Hippocampal formation (tissue), 2 donors: ENCODE measurements at regions not wholly inside any gene's neighbourhood (a gene's known extent, or its start where the extent isn't known, plus 50 kb on each side); places are given as distances from the start of the nearest gene placed in this dataset.

Experiments
- DNase-seq, 2 donors: peaks; one replicate each; lab custom pipeline; 2025; lab: John Stamatoyannopoulos, UW

GRCh38 chr1:38217316-38217715 lies 170.7 kb upstream of the POU3F1 start:
- no peak for DNase-seq

GRCh38 chr1:38213646-38214434 lies 167.2 kb upstream of the POU3F1 start:
- DNase-seq, result no peak

DNA sequence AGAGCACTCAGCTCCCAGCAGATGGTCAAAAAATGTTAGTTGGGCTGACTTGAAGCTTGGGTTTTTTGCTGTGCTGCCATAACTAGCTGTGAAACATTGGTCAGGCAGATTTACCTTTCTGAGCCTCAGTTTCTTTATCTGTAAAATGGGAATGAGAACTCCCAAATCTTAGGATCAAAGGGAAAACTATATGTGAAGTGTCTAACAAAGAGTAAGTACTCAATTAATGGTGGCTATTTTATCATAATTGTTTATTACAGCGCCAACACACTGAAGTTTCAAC lies 164.2 kb upstream of the POU3F1 start:
- DNase-seq, result no peak

GRCh38 chr1:38210021-38210894 lies 163.7 kb upstream of the POU3F1 start:
- no peak for DNase-seq

DNA sequence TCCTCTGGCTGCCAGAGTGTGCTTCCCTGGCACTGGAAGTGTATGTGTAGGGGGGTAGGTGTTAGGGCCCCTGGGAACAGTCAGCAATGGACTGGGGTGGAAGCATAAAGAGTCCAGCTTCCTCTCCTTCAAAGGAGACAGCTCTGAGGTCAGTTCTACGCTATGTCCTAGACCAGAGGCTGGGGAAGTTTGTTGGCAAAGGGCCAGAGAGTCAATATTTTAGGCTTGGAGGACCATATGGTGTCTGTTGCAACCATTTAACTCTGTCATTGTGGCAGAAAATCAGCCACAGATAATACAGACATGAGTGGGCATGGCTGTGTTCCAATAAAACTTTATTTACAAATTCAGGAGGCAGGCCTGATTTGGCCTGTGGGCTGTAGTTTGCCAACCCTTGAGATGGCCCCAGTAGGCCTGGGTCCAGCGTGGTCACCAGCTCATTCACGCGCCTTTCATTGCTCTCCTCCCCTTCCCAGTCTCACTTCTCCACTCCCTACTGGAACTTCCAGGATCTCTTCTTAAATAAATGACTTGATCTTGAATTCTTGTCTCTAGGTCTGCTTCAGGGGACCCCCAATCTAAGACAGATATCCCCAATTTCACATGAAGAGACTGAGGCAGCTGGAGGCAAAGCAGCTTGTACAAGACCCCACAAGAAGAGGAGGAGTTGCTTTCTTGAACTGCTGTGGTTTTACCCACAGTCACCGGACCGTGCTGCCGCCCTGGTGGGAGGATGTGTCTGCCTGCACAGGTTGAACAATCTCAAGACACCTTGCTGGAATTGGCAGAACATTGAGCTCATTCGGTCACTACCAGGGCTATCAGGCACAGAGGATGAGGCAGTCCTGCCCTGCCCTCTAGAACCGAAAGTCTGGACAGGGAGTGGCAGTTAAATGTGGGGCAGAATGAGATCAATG lies 162.4 kb upstream of the POU3F1 start:
- no peak for DNase-seq

- DNase-seq, result no peak
Measured at GRCh38 chr1:38207906-38208305, 161.3 kb upstream of the POU3F1 start.

DNA sequence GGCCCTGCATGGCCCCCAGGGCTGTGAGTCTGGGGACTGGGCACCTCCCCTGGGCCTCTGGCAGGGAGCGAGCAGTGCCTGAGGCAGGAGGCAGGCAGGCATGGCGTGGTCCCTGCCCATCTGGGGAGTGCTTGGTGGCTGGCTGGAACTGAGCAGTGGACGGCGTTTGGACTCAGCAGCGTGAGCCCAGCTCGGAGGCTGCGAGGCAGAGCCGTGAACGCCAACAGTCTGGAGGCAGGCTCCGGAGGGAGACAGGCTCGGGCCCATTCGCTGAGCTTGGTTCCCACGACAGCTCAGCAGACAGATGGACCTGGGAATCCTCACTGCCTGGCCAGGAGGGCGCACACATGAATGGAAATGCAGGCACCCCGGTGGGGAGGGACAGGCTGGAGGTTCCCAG lies 160.7 kb upstream of the POU3F1 start:
- DNase-seq, result no peak

GRCh38 chr1:38204698-38205097 lies 158.1 kb upstream of the POU3F1 start:
- no peak for DNase-seq

- DNase-seq, result no peak
Measured at GRCh38 chr1:38203441-38203840, 156.8 kb upstream of the POU3F1 start.

DNA sequence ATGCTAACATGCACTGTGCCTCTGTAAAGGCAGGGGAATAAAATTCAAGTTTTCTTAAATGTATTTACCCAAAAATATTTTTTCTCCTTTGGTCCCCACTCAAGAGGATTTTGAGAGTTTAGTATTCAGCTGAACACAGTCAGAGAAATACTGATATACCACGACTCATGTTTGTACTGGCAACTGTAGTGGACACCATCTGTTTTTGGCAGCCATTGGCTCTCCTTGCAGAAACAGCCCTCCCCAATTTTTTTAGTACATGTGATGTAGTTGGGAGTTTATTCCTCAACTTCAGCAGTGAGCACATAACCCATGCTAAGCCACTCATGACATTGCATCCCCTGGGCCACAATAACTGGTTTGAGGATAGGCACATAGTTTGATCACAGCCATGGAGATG lies 154.8 kb upstream of the POU3F1 start:
- no peak for DNase-seq

DNA sequence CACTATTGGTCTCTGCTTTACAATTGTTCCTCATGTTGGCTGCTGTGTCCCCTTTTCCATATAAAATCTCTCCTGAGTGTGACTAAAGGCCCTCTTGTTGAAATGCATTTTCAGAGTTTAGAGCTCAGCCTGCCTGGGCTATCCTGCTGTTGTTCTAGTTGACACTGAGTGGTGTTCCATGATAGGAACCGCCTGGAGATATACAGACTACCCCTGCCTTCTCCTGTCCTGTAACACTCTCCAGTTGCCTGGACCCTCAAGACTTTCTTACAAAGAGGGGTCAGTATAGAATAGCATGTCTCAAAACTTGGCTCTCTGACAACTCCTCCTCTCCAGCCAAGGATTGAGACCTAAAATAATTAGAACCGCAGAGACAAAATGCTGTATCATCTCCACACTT lies 152.0 kb upstream of the POU3F1 start:
- no peak for DNase-seq

DNA sequence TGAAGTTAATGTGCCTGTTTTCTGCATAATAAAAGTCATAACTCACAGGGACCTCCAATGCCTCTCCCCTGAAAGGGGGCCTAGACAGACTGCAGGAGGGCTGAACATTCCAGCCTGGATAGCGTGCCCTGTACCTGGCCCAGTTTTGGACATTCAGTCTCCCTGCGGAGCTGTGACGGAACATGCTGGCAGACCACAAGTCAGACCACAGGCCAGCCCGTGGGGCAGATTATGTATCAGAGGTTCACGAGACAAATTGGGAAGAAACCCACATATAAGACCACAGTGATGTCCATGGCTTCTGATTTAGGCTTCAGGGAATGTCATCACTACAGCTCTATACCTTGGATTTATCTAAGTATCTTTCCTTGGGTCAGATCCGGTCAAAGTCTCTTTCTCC lies 151.5 kb upstream of the POU3F1 start:
- no peak for DNase-seq

DNA sequence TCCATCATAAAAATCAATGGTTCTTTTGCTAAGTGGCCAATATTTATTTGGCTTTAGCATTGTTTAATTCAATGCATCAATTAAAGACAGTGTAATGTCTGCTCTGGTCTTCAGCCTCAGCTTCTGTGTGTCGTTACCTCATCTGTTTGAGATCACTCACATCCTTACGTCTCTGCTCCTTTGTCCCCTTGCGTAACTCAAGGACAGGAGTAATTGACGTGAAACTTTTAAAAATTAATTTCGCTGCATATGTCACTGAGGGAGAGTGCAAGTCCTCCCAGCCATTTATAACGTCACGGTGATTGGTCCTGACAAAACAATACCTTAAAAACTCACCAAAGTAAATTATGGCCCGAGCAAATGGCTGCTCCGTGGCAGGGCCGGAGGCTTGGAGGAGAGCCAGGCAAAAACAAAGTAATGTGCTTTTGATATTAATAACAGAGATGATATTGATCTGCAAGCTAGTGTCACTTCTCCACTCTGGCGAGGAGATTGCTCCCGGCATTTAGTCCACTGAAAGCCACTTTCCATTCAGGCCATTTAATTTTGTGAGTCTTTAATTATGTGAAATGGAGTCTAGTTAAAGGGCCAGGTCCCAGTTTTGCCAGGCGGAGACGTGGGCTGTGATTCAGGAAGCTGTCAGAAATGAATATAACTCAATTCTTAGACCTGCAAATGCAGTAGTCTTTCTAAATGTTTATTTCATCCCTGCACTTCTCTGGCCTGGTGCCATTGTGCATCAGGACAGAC lies 150.9 kb upstream of the POU3F1 start:
- no peak for DNase-seq

- no peak for DNase-seq
Measured at GRCh38 chr1:38194472-38194871, 147.9 kb upstream of the POU3F1 start.

DNA sequence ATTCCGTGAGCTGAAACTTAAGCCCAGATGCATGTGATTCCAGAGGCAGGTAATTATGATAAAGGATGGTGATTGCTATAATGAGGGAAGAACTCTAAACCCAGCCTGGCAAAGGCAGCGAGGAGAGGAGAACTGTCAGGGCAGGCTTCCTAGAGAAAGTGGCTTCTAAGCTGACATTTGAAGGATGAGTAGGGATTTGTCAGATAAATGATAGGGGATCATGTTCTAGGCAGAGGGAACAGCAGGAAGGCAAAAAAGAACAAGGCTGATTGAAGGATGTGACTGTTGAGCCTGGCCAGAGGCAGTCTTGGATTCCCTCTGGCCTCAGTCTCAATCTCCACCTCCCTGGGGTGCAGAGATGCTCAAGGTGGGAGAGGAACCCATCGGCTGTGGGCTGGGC lies 146.4 kb upstream of the POU3F1 start:
- DNase-seq, result no peak

- no peak for DNase-seq
Measured at GRCh38 chr1:38191461-38191860, 144.9 kb upstream of the POU3F1 start.

DNA sequence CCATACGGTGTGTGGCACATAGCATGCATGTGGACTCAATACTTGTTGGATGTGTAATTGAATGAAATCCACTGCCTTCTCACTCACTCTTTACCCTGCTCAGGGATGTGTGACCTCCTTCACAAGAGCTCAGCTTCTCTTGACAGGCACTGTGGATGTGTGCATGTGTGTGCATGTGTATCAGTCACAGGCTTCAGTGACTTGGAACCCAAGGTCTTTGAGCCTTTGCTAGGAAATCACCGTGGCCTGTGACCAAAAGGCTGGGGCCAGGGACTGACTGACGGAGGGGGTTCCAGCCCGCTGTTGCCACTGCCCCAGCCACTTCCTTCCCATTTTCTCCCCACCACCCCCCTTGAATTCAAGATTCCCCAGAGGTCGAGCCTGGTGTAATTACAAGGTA lies 144.4 kb upstream of the POU3F1 start:
- no peak for DNase-seq

- no peak for DNase-seq
Measured at GRCh38 chr1:38187552-38187951, 141.0 kb upstream of the POU3F1 start.

- no peak for DNase-seq
Measured at GRCh38 chr1:38186566-38186965, 140.0 kb upstream of the POU3F1 start.

DNA sequence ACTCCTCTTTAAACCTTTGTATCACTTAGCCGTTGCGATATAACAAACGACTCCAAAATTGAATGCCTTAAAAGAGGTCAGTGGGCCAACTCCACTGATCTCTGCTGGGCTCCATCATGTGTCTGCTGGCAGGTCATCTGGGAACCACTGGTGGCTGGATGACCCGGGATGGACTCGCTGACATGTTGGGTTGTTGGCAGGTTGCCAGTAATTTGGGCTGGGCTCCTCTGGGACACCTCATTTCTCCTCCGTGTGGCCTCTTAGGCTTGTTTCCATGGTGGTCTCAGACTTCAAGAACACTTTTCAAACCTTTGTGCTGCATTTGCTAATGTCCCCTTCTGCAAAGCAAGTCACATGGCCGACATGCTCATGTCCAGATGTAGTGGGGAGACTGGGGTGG lies 139.3 kb upstream of the POU3F1 start:
- DNase-seq, result no peak

DNA sequence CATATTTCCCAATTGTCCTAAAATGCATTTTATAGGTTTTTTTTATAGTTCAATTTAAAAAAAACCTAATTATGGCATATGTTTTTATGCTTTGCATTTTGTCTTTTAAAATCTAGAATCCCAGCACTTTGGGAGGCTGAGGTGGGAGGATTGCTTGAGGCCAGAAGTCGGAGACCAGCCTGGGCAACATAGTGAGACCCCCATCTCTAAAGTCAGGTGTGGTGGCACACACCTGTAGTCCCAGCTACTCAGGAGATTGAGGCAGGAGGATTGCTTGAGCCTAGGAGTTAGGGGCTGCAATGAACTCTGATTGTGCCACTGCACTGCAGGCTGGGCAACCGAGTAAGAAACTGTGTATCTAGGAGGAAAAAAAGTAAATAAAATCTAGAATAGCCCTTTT lies 137.2 kb upstream of the POU3F1 start:
- DNase-seq, result no peak

GRCh38 chr1:38183096-38183495 lies 136.5 kb upstream of the POU3F1 start:
- DNase-seq, result no peak
